Stimulated activated CD4-positive, alpha-beta T cell treated with anti-CD3 and anti-CD28 coated beads, Interleukin-4, amount 100 ng/mL, for 24 hours (primary cell): ENCODE measurements at regions not wholly inside any gene's neighbourhood (a gene's known extent, or its start where the extent isn't known, plus 50 kb on each side); places are given as distances from the start of the nearest gene placed in this dataset.
"Not testable (repeated sequence)": the region's sequence is repeated elsewhere in the genome, so short reads cannot be mapped to it uniquely, and the experiment has no call there.

Source experiments
- DNase-seq: peaks from one replicate; pipeline ENCODE4 v3.0.0-alpha.2; 2020

GRCh38 chr12:25328072-25328712, 77.5 kb upstream of the KRAS start:
- DNase-seq = no peak

GRCh38 chr12:25327321-25327720, 76.6 kb upstream of the KRAS start:
- no peak for DNase-seq

- DNase-seq = no peak
Measured at GRCh38 chr12:25326326-25326725, 75.6 kb upstream of the KRAS start.

GRCh38 chr12:25324861-25325260, 74.1 kb upstream of the KRAS start:
- DNase-seq = no peak

GRCh38 chr12:25323581-25323982, 72.9 kb upstream of the KRAS start:
- no peak for DNase-seq

GRCh38 chr12:25322918-25323531, 72.3 kb upstream of the KRAS start:
- no peak for DNase-seq

GRCh38 chr12:25322351-25322750, 71.6 kb upstream of the KRAS start:
- DNase-seq = no peak

GRCh38 chr12:25321772-25322171, 71.0 kb upstream of the KRAS start:
- DNase-seq = no peak

GRCh38 chr12:25320123-25321006, 69.6 kb upstream of the KRAS start:
- DNase-seq = no peak

- DNase-seq = no peak
Measured at GRCh38 chr12:25319233-25319984, 68.7 kb upstream of the KRAS start.

GRCh38 chr12:25317553-25317952, 66.8 kb upstream of the KRAS start:
- no peak for DNase-seq

- DNase-seq = no peak
Measured at GRCh38 chr12:25315388-25315787, 64.7 kb upstream of the KRAS start.

- DNase-seq = not testable (repeated sequence)
Measured at GRCh38 chr12:25313266-25313990, 62.7 kb upstream of the KRAS start.

- no peak for DNase-seq
Measured at GRCh38 chr12:25311506-25311905, 60.8 kb upstream of the KRAS start.

- not testable (repeated sequence) for DNase-seq
Measured at GRCh38 chr12:25310071-25310470, 59.3 kb upstream of the KRAS start.

- DNase-seq = no peak
Measured at GRCh38 chr12:25308756-25309155, 58.0 kb upstream of the KRAS start.

- DNase-seq = no peak
Measured at GRCh38 chr12:25307818-25308217, 57.1 kb upstream of the KRAS start.

- DNase-seq = no peak
Measured at GRCh38 chr12:25301798-25302197, 51.1 kb upstream of the KRAS start.
